HG03025 (cell line): ENCODE measurements at regions not wholly inside any gene's neighbourhood (a gene's known extent, or its start where the extent isn't known, plus 50 kb on each side); places are given as distances from the start of the nearest gene placed in this dataset.

Experiments
- ATAC-seq: cut with Tn5 transposase; IDR thresholded peaks from one replicate; pipeline ENCODE4 v1.9.1; 2021; ENCODE audit warnings: mild to moderate bottlenecking, moderate library complexity; ENCODE audit not compliant: unreplicated experiment, low FRiP score

GRCh38 chr2:195021711-195022507, 635.1 kb upstream of the SLC39A10 start:
- ATAC-seq, result peak; percentile 65

- no peak for ATAC-seq
Measured at GRCh38 chr2:195018462-195018861, 638.6 kb upstream of the SLC39A10 start.

- no peak for ATAC-seq
Measured at GRCh38 chr2:195017890-195018289, 639.1 kb upstream of the SLC39A10 start.

GRCh38 chr2:195016841-195017240, 640.2 kb upstream of the SLC39A10 start:
- ATAC-seq, result no peak

- no peak for ATAC-seq
Measured at GRCh38 chr2:195009202-195009601, 647.8 kb upstream of the SLC39A10 start.

GRCh38 chr2:195006856-195007255, 650.2 kb upstream of the SLC39A10 start:
- no peak for ATAC-seq

GRCh38 chr2:195003881-195004471, 653.0 kb upstream of the SLC39A10 start:
- no peak for ATAC-seq

- ATAC-seq, result no peak
Measured at GRCh38 chr2:195001924-195002323, 655.1 kb upstream of the SLC39A10 start.

- ATAC-seq, result no peak
Measured at GRCh38 chr2:194999771-195000170, 657.3 kb upstream of the SLC39A10 start.

- no peak for ATAC-seq
Measured at GRCh38 chr2:194992648-194993047, 664.4 kb upstream of the SLC39A10 start.

- no peak for ATAC-seq
Measured at GRCh38 chr2:194985258-194985657, 671.8 kb upstream of the SLC39A10 start.

- ATAC-seq, result no peak
Measured at GRCh38 chr2:194962254-194962653, 694.8 kb upstream of the SLC39A10 start.

GRCh38 chr2:194954218-194954617, 702.8 kb upstream of the SLC39A10 start:
- ATAC-seq, result no peak

- no peak for ATAC-seq
Measured at GRCh38 chr2:194946826-194947225, 710.2 kb upstream of the SLC39A10 start.

- no peak for ATAC-seq
Measured at GRCh38 chr2:194938066-194938465, 719.0 kb upstream of the SLC39A10 start.

GRCh38 chr2:194927489-194927888, 729.5 kb upstream of the SLC39A10 start:
- ATAC-seq, result no peak

- no peak for ATAC-seq
Measured at GRCh38 chr2:194926873-194927272, 730.2 kb upstream of the SLC39A10 start.

- no peak for ATAC-seq
Measured at GRCh38 chr2:194925742-194926141, 731.3 kb upstream of the SLC39A10 start.

- ATAC-seq, result no peak
Measured at GRCh38 chr2:194917519-194917918, 739.5 kb upstream of the SLC39A10 start.

GRCh38 chr2:194915485-194915884, 741.5 kb upstream of the SLC39A10 start:
- ATAC-seq, result no peak

- ATAC-seq, result no peak
Measured at GRCh38 chr2:194907569-194907968, 749.5 kb upstream of the SLC39A10 start.

- no peak for ATAC-seq
Measured at GRCh38 chr2:194896871-194897270, 760.2 kb upstream of the SLC39A10 start.
